GM10248 (cell line): ENCODE measurements at regions not wholly inside any gene's neighbourhood (a gene's known extent, or its start where the extent isn't known, plus 50 kb on each side); places are given as distances from the start of the nearest gene placed in this dataset.

Source experiments
- CTCF ChIA-PET: fragments of 300-600 bp; sonication (Branson Sonifier 250); formaldehyde crosslinking; extraction: SDS; loops from one replicate; lab custom pipeline; 2021; ENCODE audit warnings: antibody characterized with exemption; lab: Yijun Ruan, JAX
- POLR2A ChIA-PET: fragments of 350-650 bp; sonication (Branson Sonifier 250); formaldehyde crosslinking; extraction: SDS; loops from one replicate; lab custom pipeline; 2020; ENCODE audit warnings: antibody characterized with exemption; lab: Yijun Ruan, JAX
- DNase-seq: peaks from one replicate; pipeline ENCODE4 v3.0.0; 2012; ENCODE audit errors: extremely low spot score
- TF ChIP-seq, protein P1 (sequence below): IDR thresholded peaks from 2 replicates; pipeline ENCODE4 v1.5.1; 2012; ENCODE audit warnings: mild to moderate bottlenecking, low read depth; ENCODE audit errors: extremely low read depth, missing control alignments, control extremely low read depth

DNA sequence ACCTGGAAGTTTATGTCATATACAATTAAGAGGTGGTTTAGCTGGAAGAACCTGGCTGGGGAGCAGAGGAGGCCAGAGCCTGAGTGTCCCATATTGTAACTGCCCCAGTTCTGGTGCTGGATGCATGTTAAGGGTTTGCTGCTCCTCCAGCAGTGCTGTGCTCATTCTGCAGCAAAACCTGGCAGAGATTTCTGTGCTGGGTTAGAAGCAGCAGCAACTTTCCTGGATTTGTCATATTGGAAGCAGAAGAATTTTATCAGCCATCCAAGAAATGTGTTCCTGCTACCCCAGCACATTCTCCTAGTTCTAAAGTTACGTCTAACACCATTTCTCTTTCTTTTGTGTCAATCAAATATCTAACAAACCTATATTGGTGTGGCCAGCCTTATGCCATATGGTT, 284.1 kb downstream of the TDRD15 start:
- ChIA-PET POLR2A (no interaction called here), CTCF (no interaction called here)
- TF ChIP-seq, protein P1, sequence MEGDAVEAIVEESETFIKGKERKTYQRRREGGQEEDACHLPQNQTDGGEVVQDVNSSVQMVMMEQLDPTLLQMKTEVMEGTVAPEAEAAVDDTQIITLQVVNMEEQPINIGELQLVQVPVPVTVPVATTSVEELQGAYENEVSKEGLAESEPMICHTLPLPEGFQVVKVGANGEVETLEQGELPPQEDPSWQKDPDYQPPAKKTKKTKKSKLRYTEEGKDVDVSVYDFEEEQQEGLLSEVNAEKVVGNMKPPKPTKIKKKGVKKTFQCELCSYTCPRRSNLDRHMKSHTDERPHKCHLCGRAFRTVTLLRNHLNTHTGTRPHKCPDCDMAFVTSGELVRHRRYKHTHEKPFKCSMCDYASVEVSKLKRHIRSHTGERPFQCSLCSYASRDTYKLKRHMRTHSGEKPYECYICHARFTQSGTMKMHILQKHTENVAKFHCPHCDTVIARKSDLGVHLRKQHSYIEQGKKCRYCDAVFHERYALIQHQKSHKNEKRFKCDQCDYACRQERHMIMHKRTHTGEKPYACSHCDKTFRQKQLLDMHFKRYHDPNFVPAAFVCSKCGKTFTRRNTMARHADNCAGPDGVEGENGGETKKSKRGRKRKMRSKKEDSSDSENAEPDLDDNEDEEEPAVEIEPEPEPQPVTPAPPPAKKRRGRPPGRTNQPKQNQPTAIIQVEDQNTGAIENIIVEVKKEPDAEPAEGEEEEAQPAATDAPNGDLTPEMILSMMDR, result no peak
- DNase-seq, result no peak

DNA sequence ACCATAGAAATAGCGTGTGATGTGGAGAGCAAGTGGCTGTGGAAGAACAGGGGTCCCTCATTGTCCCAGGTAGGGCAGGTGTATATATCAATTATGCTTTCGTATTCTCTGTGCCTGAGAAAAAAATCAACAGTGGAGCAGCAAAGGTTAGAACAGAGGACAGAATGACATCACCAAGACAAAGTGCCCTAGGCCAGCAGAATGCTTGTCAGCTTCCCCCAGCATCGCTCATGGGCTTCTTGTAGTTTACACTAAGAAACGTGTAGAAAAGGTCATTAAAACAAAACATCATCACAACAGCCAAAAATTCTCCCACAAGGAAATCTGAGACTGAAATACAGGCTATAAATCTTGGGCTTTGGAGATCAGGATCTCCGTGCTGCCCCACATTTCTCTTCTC, 288.0 kb downstream of the TDRD15 start:
- CTCF ChIA-PET, result interaction anchor here (1.0 to 1.7 kb wide), 4 partner anchors 10 to 17 kb away, joined by 3 to 5 read pairs (median 4); no protein-coding TSS in a partner anchor
- TF ChIP-seq, protein P1, result no peak
- POLR2A ChIA-PET, result no interaction called here
- no peak for DNase-seq

GRCh38 chr2:21412944-21413443, 289.2 kb downstream of the TDRD15 start:
- TF ChIP-seq, protein P1, result no peak
- ChIA-PET CTCF (interaction anchor here (1.2 to 1.7 kb wide), 3 partner anchors 9 to 13 kb away, joined by 3 to 5 read pairs (median 4); no protein-coding TSS in a partner anchor), POLR2A (no interaction called here)
- no peak for DNase-seq

DNA sequence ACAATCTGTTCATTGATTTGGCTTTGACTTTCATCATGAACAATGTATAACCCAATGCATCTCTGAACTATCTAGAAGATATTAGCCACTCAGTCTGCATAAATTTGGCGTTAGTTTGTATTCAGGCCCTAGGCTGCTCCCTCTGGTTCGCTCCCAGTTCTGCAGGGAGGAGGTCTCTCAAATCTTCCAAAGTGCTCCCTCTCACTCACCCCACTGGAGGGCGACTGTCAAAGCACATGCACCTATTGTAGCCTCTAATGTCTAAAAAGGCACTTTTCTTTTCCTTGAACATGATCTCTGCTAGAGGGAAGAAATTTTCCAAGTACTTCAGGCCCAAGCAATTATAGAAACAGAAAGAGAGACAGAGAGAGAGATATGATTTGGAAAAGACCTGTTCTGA, 291.5 kb downstream of the TDRD15 start:
- ChIA-PET POLR2A (no interaction called here), CTCF (interaction anchor here (0.7 kb wide), 1 partner anchor 20 kb away, joined by 3 read pairs; no protein-coding TSS in a partner anchor)
- DNase-seq, result no peak
- TF ChIP-seq, protein P1, result no peak

DNA sequence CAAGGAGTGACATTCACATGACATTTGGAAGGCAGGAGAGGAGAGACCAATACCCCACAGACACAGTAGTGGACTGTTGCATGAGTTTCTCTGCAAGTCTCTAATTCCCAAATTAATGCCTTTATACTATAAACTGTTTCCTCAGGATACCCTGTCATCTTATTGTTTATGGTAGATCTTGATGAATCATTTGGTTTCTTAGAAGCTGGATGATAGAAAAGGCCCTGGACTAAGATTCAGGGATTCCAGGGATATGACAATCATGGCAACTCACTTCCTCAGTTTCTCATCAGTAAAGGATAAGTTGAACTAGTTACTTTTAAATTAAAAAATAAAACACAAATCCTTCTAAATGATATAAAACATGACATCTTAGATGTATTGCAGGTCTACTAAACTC, 292.5 kb downstream of the TDRD15 start:
- POLR2A ChIA-PET, result no interaction called here
- CTCF ChIA-PET, result interaction anchor here (1.5 kb wide), 1 partner anchor 13 kb away, joined by 3 read pairs; no protein-coding TSS in a partner anchor
- no peak for DNase-seq
- TF ChIP-seq, protein P1, result no peak

DNA sequence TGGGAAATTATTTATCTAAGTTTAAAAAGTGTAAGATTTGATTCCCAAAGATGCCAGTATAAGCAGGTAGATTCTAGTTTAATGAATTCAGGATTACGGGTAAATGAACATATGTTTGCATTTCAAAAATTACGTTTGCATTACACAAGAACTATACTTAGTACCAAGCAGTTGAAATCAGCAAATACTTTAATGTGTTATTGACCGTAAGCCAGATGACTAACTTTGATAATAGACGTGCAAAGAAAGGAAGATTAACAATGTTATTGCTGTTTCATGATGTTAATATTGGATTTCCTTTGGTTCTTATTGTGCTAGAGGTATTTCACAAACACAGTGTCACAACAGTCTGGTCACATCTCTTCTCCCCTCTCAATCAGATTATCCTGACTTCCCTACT, 294.7 kb downstream of the TDRD15 start:
- TF ChIP-seq, protein P1, result no peak
- CTCF ChIA-PET, result no interaction called here
- POLR2A ChIA-PET, result no interaction called here
- no peak for DNase-seq
